Ecto neural progenitor cell (in vitro differentiated cells): ENCODE measurements at regions not wholly inside any gene's neighbourhood (a gene's known extent, or its start where the extent isn't known, plus 50 kb on each side); places are given as distances from the start of the nearest gene placed in this dataset.

ENCODE experiments used
- DNase-seq: peaks from one replicate; pipeline ENCODE4 v3.0.0-alpha.2; 2018; ENCODE audit warnings: low spot score

- DNase-seq = no peak
Measured at GRCh38 chr20:4512891-4513550, 173.2 kb upstream of the PRNP start.

GRCh38 chr20:4511776-4512175 lies 174.5 kb upstream of the PRNP start:
- no peak for DNase-seq

DNA sequence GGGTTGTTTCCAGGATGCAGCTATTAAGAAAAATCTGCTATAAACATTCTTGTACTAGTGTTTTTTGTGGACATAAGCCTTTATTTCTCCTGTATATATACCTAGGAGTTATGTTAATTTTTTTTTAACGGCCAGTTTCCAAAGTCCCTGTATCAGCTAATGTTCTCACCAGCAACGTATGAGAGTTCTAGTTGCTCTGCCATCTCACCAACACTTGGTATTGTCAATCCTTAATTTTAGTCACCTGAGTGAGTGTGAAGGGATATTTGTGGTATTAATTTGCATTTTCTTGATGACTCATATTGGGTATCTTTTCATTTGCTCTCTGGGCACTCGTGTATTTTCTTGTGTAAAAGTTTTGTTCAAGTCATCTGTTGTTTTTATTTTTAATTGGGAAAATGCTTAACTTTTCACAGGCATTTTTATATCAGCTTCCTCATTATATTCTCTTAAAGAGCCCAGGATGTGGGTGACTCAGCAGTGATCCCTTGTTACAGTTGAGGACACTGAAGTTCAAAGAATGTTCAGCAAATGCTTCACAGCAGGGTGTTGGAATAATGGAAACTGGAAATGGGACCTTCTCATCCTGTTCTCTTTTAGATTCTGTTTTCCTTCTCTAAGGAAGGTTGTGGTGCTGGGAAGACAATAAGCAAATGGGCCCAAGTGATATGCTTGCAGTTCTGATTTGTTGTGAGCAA lies 176.3 kb upstream of the PRNP start:
- no peak for DNase-seq

GRCh38 chr20:4508773-4509172 lies 177.5 kb upstream of the PRNP start:
- no peak for DNase-seq

DNA sequence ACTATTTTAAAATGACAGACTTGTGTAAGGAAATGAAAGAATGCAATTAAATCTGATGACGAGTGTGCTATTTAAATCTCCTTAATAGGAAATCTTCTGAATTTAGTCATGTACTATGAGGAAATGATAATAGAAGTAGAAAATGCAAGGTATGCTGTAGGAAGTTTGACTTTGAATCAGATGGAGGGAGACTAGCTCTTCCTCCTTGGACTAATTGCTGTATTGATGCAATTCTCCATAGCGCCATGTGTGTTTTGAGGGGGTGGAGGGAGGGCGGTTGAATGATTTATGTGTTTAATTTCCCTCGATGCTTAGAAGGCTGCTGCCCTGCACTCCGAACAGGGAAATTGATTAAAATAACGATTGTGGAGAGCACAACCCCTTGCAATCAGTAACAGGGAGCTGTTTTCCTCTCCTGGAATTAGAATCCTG lies 179.0 kb upstream of the PRNP start:
- DNase-seq = no peak

- DNase-seq = no peak
Measured at GRCh38 chr20:4504814-4505213, 181.4 kb upstream of the PRNP start.

GRCh38 chr20:4502756-4503155 lies 183.5 kb upstream of the PRNP start:
- no peak for DNase-seq

DNA sequence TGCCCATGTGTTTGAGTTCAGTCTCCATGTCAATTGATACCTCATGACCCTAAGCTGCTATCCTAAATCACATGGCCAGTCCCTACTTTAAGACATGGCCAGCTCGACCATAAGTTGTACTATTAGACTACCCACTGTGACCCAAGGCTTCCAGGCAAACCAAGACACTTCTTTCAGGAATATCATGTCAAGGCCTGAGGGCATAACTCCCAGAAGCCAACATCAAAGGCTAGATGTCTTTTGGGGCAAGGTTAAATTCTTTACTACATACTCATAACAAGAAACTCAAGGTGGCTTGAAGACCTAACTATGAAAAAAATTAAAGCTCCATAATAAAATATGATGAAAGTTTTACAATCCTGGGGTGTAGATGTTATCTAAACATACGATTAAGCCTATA lies 192.9 kb upstream of the PRNP start:
- no peak for DNase-seq

- DNase-seq = no peak
Measured at GRCh38 chr20:4491643-4492042, 194.6 kb upstream of the PRNP start.

DNA sequence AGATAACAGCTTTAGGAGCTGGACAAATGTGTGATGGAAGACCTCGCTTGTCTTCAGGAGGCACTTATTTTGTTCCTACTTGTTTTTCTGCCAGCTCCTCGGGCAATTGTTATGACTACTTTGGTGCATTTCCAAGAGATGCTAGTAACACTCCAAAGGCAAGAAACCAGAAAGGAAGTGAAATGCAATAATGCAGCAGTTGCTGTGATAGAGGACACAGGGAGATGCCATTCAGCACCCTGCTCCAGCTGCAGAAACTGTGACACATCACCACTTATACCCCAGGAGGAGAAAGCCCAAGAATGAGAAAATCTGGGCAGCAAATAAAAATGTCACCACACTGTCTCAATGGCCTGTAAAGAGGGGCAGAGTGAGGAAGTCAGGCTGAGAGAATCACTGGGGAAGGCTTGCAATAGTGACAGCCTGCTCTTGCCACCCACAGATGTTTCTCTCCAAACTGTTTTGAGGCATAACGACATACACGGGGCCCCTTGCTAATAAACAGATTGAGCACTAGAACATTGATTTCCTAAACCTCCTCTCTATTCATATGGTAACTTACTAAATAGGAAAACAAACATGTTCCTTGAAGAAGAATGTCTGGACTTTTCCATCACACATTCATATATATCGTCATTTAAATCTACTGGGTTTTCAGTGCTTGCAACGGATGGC lies 195.5 kb upstream of the PRNP start:
- no peak for DNase-seq

DNA sequence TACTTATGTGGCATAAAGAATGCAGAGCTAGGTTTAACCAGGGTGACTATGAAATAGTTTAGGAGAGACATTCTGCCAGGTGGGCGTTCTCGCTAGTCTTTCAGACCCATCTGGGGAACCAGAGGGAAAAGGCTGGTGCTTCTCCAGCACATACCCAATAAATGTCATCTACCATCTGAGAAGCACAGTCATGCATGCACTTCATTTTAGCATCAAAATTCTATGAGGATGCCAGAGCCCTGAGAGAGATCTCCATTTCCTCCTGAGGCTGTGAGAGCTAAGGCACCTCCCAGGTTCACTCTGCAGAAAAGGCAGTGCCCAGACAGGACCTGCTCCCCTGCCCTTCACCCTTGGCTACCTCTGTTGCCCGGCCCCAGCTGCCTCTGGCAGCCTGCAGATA lies 196.2 kb upstream of the PRNP start:
- no peak for DNase-seq

- no peak for DNase-seq
Measured at GRCh38 chr20:4488407-4489339, 197.6 kb upstream of the PRNP start.

DNA sequence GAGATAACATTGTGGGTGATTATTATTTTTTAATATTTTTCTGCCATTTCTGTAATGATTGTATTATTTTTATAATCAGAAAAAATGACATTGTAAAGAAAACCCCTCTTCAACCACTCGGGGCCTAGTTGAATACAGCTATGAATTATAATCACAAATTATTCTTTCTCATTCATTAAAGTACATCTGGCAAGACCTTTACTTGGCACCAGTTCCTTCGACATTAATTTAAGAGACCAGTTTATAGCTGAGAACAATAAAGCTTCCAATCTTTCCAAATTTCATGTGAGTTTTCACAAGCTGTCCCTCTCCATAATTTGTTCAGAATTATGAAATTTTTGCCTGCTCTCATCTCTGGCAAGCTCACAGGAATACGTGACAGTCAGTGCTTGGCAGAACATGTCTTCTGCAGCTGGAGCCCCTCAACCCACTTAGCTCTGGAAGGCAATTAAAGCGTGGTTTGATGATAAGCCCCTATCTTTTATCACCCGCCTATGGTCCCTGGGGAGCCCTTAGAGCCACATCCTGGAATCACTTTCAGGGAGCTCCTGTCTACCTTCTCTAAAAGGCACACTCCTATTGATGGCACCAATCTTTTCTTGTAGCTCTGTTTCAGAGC lies 201.8 kb upstream of the PRNP start:
- DNase-seq = no peak

DNA sequence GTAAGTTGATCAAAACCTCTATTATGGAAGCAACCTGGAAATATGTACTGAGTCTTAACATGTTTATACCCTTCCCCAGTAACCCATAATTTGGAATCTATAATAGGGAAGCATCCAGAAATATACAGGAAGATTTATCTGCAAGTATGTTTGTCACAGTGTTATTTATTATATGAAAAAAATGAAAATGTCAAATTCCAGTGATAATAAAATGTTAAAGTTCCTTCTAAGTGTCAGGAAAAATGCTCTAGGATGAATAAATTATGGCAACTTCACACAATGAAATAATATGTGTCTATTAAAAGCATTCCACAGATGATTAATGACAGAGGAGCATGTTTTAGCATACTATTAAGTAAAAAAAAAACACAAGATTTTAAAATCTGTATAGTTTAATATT lies 202.3 kb upstream of the PRNP start:
- DNase-seq = no peak

GRCh38 chr20:4483486-4483885 lies 202.8 kb upstream of the PRNP start:
- DNase-seq = no peak

DNA sequence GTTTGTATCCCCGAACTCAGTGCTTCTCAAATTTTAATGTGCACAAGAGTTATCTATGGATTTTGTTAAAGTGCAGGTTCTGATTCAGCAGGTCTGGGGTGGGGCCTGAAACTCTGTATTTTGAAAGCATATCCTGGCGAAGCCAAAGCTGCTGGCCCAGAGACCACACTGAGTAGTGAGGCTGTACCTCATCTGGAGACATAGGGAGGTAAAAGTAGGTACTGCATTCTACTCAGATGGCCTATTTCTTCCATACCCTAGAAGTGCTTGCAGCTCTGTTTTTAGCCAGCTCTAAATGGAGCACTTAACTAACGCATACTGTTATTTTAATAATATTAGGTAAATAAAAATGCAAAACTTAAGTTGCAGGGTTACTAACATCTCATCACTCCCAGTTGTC lies 206.2 kb upstream of the PRNP start:
- no peak for DNase-seq

- DNase-seq = no peak
Measured at GRCh38 chr20:4476903-4477500, 209.3 kb upstream of the PRNP start.

GRCh38 chr20:4472906-4473305 lies 213.3 kb upstream of the PRNP start:
- no peak for DNase-seq

GRCh38 chr20:4471221-4471620 lies 215.0 kb upstream of the PRNP start:
- DNase-seq = no peak

DNA sequence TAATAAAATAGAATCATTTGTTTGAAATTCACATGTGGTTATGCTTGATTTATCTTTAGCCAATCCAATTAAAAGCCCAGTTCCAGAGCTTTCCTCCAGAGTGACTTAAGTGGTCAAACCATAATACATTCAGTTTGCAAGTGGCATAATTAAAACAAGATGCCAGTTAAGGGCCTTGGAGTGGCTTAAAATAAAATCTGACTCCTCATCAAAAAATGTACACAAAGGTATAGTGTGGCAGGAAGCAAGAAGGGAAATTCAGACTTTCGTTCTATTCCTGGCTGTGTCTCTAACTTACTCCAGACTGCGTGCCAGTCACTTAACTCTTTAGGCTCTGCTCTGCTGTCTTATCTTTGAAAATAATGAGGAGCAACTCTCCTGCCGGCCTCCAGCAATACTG lies 215.9 kb upstream of the PRNP start:
- no peak for DNase-seq

GRCh38 chr20:4469910-4470309 lies 216.3 kb upstream of the PRNP start:
- DNase-seq = no peak
